ENCODE measurements at regions not wholly inside any gene's neighbourhood (a gene's known extent, or its start where the extent isn't known, plus 50 kb on each side); places are given as distances from the start of the nearest gene placed in this dataset.
"Not testable (repeated sequence)": the region's sequence is repeated elsewhere in the genome, so short reads cannot be mapped to it uniquely, and the experiment has no call there.

DNA sequence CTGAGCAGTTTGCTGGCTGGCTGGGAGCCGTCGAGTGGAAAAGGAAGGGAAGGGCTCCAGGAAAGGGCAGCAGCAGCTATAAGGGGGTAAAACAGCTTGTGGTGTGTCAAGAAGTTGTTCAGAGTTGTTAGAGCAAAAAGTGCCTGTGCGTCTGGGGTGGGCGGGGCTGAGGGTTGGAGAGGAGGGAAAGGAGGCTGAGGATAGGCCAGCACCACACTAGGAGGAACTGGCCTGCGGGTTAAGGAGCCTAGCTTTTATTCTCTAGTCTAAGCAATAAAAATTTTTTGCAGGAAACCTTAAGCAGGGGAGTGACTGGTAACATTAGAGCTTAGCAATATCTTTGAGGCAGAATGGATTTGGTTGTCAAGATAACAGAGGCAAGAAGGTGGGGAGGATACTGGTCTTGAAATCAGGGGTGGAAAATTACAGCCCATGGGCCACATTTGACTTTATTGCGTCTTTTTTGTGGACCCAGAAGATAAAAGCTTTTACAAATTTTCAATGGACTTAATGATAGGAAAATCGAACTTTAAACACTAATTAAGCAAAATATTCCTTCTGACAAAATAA lies 134.5 kb upstream of the AADACL2 start:
- TF ChIP-seq, protein P1, sequence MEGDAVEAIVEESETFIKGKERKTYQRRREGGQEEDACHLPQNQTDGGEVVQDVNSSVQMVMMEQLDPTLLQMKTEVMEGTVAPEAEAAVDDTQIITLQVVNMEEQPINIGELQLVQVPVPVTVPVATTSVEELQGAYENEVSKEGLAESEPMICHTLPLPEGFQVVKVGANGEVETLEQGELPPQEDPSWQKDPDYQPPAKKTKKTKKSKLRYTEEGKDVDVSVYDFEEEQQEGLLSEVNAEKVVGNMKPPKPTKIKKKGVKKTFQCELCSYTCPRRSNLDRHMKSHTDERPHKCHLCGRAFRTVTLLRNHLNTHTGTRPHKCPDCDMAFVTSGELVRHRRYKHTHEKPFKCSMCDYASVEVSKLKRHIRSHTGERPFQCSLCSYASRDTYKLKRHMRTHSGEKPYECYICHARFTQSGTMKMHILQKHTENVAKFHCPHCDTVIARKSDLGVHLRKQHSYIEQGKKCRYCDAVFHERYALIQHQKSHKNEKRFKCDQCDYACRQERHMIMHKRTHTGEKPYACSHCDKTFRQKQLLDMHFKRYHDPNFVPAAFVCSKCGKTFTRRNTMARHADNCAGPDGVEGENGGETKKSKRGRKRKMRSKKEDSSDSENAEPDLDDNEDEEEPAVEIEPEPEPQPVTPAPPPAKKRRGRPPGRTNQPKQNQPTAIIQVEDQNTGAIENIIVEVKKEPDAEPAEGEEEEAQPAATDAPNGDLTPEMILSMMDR (IDR thresholded peaks at IDR 0.05; ENCODE audit: low read depth, low read length, missing control alignments), result no peak
- no peak overlapping the region for H3K4me3 ChIP-seq (ENCODE audit: low read depth, low read length)
- DNase-seq (ENCODE audit: low read depth), result no peak

DNA sequence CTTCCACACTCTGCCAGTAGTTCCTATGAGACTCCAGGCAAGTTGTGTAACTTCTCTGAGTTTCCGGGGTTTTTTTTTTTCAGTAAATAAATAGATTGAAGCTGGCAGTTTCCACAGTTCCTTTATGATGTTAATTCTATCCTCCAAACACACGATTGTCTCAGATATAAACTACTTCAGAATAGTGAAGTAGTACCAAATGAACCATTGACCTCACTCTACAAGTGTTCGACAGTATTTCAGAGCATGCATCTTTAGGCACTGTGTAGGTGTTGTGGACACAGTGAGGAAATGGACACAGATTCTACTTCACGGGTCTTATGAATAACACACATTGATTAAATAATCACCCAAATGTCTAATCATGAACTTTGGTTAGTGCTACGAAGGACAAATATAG lies 136.1 kb upstream of the IGSF10 start:
- DNase-seq (ENCODE audit: low read depth), result no peak
- TF ChIP-seq, protein P1 (IDR thresholded peaks at IDR 0.05; ENCODE audit: low read depth, low read length, missing control alignments), result no peak
- H3K4me3 ChIP-seq (ENCODE audit: low read depth, low read length), result no peak overlapping the region

DNA sequence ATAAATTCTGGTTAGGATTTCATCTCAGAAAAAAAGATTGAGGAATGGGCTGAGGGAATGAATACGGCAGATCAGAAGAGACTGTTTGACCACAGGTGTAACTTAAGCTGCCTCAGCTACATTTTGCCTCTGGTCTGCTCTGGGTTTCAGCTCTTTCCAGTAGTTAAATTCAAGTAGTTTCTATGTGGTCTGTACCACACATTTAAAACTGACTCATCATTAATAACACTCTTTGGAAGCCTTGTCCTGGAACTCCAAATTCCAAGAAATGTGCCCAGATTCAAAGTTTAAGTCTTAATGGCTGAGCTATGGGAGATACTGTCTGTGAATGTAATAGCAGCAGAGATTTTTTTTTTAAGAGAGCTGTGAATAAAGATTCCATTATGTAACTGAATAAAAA lies 133.1 kb upstream of the IGSF10 start:
- no peak overlapping the region for H3K4me3 ChIP-seq (ENCODE audit: low read depth, low read length)
- TF ChIP-seq, protein P1 (IDR thresholded peaks at IDR 0.05; ENCODE audit: low read depth, low read length, missing control alignments), result no peak
- DNase-seq (ENCODE audit: low read depth), result no peak

DNA sequence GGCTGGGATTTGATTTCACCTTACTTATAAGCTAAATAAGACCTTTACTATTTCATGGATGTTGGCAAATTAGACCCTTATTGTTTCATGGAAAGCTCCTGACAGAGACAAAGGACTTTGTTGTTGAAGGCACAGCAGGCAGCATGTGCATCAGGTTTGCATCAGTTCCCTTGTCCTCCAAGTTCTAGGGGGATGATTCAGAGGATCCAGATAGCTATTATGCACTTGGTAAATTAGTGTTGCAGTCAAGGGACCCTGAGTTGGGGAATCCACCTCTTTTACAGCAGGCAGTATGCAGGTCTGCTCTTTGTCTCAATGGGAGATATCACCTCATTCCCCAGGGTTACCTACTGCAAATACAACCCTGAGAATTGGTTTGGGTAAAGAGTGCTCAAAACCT lies 131.4 kb upstream of the IGSF10 start:
- DNase-seq (ENCODE audit: low read depth), result no peak
- TF ChIP-seq, protein P1 (IDR thresholded peaks at IDR 0.05; ENCODE audit: low read depth, low read length, missing control alignments), result no peak
- no peak overlapping the region for H3K4me3 ChIP-seq (ENCODE audit: low read depth, low read length)

DNA sequence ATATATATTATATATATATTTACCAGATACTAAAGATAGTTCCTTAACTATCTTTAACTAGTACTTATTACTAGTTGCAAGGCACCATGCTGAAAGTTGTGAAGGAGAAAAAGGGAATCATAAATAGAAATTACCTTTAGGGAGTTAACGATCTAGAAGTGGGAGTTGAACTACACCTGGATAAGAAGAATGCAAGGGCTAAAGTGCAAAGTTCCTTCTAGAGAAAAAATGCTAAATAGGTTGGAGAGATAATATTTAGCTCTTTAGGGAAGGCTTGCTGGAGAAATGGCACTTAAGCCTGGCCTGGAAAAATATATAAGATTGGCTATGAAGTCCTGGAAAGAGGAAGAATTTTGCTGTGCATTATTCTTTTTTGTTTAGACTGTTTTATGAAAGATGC lies 130.6 kb upstream of the IGSF10 start:
- TF ChIP-seq, protein P1 (IDR thresholded peaks at IDR 0.05; ENCODE audit: low read depth, low read length, missing control alignments), result no peak
- no peak for DNase-seq (ENCODE audit: low read depth)
- H3K4me3 ChIP-seq (ENCODE audit: low read depth, low read length), result no peak overlapping the region

DNA sequence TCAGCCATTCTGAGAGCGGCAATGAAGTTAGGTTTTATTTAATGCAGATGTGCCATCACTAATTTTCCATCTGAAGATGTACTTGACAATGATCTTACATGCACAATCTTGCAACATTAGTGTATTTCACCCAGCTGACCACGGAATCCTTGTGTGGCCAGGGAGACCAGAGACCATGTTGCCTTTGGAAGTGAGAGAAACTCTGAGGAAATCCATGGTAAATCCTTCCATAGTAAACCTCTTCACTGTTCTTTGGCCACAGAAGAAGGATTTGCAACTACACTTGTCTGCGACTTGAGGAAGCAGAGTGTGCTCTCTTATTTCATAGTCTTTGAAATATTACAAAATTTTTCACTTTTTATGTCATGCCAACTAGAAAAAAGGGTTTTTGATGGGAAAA lies 128.4 kb upstream of the IGSF10 start:
- TF ChIP-seq, protein P1 (IDR thresholded peaks at IDR 0.05; ENCODE audit: low read depth, low read length, missing control alignments), result no peak
- H3K4me3 ChIP-seq (ENCODE audit: low read depth, low read length), result no peak overlapping the region
- DNase-seq (ENCODE audit: low read depth), result no peak

DNA sequence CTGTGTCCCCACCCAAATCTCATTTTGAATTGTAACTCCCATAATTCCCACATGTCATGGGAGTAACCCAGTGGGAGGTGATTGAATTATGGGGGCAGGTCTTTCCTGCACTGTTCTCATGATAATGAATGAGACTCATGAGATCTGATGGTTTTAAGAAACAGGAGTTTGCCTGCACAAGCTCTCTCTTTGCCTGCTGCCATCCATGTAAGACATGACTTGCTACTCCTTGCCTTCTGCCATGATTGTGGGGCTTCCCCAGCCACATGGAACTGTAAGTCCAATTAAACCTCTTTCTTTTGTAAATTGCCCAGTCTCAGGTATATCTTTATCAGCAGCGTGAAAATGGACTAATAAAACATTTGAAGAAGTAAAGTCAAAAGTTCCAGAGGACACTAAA lies 126.8 kb upstream of the IGSF10 start:
- H3K4me3 ChIP-seq (ENCODE audit: low read depth, low read length); DNase-seq (ENCODE audit: low read depth): not testable (repeated sequence)

Measured in GM12864 (cell line).